Panc1 (cell line): ENCODE measurements at regions not wholly inside any gene's neighbourhood (a gene's known extent, or its start where the extent isn't known, plus 50 kb on each side); places are given as distances from the start of the nearest gene placed in this dataset.

Source experiments
- ATAC-seq: fragments of 200-7000 bp; cut with Tn5 transposase; 2 replicates; pipeline ENCODE4 v1.9.1; 2020; ENCODE audit warnings: mild to moderate bottlenecking, moderate library complexity
- BruUV-seq: library from RNA; stranded (reverse); fragments of 400-500 nt; replicated peaks from 2 replicates; lab custom pipeline; 2021; lab: Mats Ljungman, UMichigan
- CTCF ChIA-PET: fragments of 300-600 bp; sonication (Branson Sonifier 250); formaldehyde crosslinking; loops from one replicate; lab custom pipeline; 2022; ENCODE audit warnings: antibody characterized with exemption; lab: Charles Lee
- POLR2A ChIA-PET: fragments of 300-600 bp; sonication (Branson Sonifier 250); formaldehyde crosslinking; loops from one replicate; lab custom pipeline; 2022; ENCODE audit warnings: antibody characterized with exemption; lab: Charles Lee
- DNase-seq: peaks from one replicate; pipeline ENCODE4 v3.0.0-alpha.2; 2010; ENCODE audit warnings: low read depth, low spot score
- H3K27ac ChIP-seq: 2 replicates; pipeline ENCODE4 v1.5.1; 2011; ENCODE audit warnings: mild to moderate bottlenecking, low read length, inconsistent platforms
- H3K27me3 ChIP-seq: fragments of 200-500 bp; sonication (Bioruptor generic); 2 replicates; pipeline ENCODE4 v1.6.0; 2014; ENCODE audit warnings: low read length, inconsistent platforms; ENCODE audit not compliant: control insufficient read depth, insufficient read depth
- H3K36me3 ChIP-seq: fragments of 200-500 bp; sonication (Bioruptor generic); 2 replicates; pipeline ENCODE4 v1.5.1; 2014; ENCODE audit warnings: inconsistent platforms, mild to moderate bottlenecking, low read length, moderate library complexity; ENCODE audit not compliant: control insufficient read depth, insufficient read depth
- H3K4me1 ChIP-seq: 2 replicates; pipeline ENCODE4 v1.5.1; 2011; ENCODE audit warnings: inconsistent platforms, mild to moderate bottlenecking, low read length, moderate library complexity; ENCODE audit not compliant: control insufficient read depth, insufficient read depth
- H3K4me3 ChIP-seq, 2 experiments: 2 replicates each; pipeline ENCODE4 v1.5.1; 2011 to 2012; ENCODE audit warnings: low read depth in 2 of 2, low read length in 2 of 2, mild to moderate bottlenecking in 2 of 2, inconsistent platforms in 1 of 2, moderate library complexity in 1 of 2
- H3K9me3 ChIP-seq: fragments of 200-500 bp; sonication (Bioruptor generic); 2 replicates; pipeline ENCODE4 v1.5.1; 2014; ENCODE audit warnings: low read depth, mild to moderate bottlenecking, inconsistent platforms, low read length, moderate library complexity; ENCODE audit not compliant: control insufficient read depth, insufficient read depth
- POLR2AphosphoS5 ChIP-seq: IDR thresholded peaks from 2 replicates; pipeline ENCODE4 v1.6.1; 2012; ENCODE audit warnings: mild to moderate bottlenecking, low read depth, low read length, moderate library complexity
- SIN3A ChIP-seq: IDR thresholded peaks from 2 replicates; pipeline ENCODE4 v1.6.1; 2012; ENCODE audit warnings: low read depth, mild to moderate bottlenecking, low read length, moderate library complexity, borderline replicate concordance; ENCODE audit not compliant: insufficient read depth
- TCF7L2 ChIP-seq: IDR thresholded peaks from 2 replicates; pipeline ENCODE4 v1.6.1; 2011; ENCODE audit warnings: mild to moderate bottlenecking, low read depth, low read length, inconsistent platforms
- in situ Hi-C: cut with HindIII; loops from 2 replicates; pipeline ENCODE4 v1.10.0; 2016; ENCODE audit warnings: low sequenced_read_pairs, low pct_unique_long_range_greater_than_20kb
- intact Hi-C: fragments of 100-400 bp; cut with micrococcal nuclease; formaldehyde crosslinking; loops from one replicate; pipeline ENCODE4 v1.10.0; 2022; ENCODE audit not compliant: unreplicated experiment
- TF ChIP-seq, protein P1 (sequence below), 2 experiments: IDR thresholded peaks; 2 replicates each; pipeline ENCODE4 v1.6.1; 2011 to 2012; ENCODE audit warnings: low read depth in 2 of 2, control low read depth in 1 of 2, low read length in 1 of 2, mild to moderate bottlenecking in 1 of 2, moderate library complexity in 1 of 2; ENCODE audit not compliant: insufficient read depth in 1 of 2
- TF ChIP-seq, protein P2 (sequence below): fragments of 450-650 bp; IDR thresholded peaks from 2 replicates; pipeline ENCODE4 v1.5.1; 2017; ENCODE audit warnings: mild to moderate bottlenecking

DNA sequence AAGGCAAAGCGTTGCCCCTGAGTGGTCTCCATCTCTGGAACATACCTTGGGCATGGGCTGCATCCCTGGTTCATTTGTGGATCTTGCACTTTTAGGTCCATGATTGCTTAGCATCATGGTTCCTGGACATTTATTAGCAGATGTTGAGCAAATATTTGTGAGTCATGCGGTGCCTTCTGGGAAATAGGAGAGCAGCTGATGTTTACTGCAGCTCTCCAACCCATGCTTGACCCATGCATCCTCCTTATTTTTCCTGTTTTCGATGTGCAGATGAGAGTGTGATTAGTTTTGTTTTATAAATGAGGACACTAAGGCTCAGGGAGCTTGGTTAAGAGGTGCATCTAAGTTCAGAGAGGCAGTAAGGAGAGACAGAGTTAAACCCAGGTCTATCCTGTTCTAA lies 253.7 kb downstream of the ICE1 start:
- no peak for ATAC-seq
- H3K4me1 ChIP-seq: no peaks in the 10 kb centered on the region
- in situ Hi-C loops (no loop called here), intact Hi-C loops (no loop called here)
- no peaks in the 10 kb centered on the region for H3K36me3 ChIP-seq
- BruUV-seq: no TSS peak
- CTCF ChIA-PET: no interaction called here
- TF ChIP-seq, protein P1, sequence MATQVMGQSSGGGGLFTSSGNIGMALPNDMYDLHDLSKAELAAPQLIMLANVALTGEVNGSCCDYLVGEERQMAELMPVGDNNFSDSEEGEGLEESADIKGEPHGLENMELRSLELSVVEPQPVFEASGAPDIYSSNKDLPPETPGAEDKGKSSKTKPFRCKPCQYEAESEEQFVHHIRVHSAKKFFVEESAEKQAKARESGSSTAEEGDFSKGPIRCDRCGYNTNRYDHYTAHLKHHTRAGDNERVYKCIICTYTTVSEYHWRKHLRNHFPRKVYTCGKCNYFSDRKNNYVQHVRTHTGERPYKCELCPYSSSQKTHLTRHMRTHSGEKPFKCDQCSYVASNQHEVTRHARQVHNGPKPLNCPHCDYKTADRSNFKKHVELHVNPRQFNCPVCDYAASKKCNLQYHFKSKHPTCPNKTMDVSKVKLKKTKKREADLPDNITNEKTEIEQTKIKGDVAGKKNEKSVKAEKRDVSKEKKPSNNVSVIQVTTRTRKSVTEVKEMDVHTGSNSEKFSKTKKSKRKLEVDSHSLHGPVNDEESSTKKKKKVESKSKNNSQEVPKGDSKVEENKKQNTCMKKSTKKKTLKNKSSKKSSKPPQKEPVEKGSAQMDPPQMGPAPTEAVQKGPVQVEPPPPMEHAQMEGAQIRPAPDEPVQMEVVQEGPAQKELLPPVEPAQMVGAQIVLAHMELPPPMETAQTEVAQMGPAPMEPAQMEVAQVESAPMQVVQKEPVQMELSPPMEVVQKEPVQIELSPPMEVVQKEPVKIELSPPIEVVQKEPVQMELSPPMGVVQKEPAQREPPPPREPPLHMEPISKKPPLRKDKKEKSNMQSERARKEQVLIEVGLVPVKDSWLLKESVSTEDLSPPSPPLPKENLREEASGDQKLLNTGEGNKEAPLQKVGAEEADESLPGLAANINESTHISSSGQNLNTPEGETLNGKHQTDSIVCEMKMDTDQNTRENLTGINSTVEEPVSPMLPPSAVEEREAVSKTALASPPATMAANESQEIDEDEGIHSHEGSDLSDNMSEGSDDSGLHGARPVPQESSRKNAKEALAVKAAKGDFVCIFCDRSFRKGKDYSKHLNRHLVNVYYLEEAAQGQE (IDR thresholded peaks at IDR 0.05; ENCODE audit: insufficient read depth in 1 of 2, low read depth in 2 of 2, low read length in 1 of 2): no peak
- TF ChIP-seq TCF7L2: no peak
- TF ChIP-seq, protein P2, sequence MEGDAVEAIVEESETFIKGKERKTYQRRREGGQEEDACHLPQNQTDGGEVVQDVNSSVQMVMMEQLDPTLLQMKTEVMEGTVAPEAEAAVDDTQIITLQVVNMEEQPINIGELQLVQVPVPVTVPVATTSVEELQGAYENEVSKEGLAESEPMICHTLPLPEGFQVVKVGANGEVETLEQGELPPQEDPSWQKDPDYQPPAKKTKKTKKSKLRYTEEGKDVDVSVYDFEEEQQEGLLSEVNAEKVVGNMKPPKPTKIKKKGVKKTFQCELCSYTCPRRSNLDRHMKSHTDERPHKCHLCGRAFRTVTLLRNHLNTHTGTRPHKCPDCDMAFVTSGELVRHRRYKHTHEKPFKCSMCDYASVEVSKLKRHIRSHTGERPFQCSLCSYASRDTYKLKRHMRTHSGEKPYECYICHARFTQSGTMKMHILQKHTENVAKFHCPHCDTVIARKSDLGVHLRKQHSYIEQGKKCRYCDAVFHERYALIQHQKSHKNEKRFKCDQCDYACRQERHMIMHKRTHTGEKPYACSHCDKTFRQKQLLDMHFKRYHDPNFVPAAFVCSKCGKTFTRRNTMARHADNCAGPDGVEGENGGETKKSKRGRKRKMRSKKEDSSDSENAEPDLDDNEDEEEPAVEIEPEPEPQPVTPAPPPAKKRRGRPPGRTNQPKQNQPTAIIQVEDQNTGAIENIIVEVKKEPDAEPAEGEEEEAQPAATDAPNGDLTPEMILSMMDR: no peak
- TF ChIP-seq POLR2AphosphoS5: no peak
- H3K4me3 ChIP-seq: no peak overlapping the region
- no peaks in the 10 kb centered on the region for H3K9me3 ChIP-seq
- POLR2A ChIA-PET: interaction anchor here (0.7 kb wide), 1 partner anchor 1390 kb away, joined by 3 read pairs; no protein-coding TSS in a partner anchor
- no peaks in the 10 kb centered on the region for H3K27me3 ChIP-seq
- H3K27ac ChIP-seq: no peak overlapping the region
- DNase-seq: no peak

DNA sequence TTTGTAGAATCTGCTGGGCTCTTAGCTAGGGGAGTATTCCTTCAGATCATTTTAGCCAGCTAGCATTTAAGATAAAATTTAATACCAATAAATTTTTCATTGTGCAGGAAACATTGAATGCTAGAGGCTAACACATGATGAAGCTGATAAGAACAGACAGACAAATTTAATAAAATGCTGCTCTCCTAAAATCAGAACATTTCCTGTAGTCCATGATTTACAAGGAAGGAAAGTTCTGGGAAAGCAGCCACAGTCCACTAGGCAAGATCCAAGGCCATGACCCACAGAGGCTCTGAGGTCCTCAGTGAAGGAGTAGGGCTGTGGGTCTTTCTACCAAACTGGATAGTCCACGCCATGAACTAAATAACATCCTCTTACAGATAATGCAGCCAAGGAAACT lies 253.0 kb downstream of the ICE1 start:
- no peak for ATAC-seq
- TF ChIP-seq SIN3A (no peak), POLR2AphosphoS5 (no peak), TCF7L2 (no peak)
- TF ChIP-seq, protein P1 (IDR thresholded peaks at IDR 0.05; ENCODE audit: insufficient read depth in 1 of 2, low read depth in 2 of 2, low read length in 1 of 2): no peak
- TF ChIP-seq, protein P2: no peak
- ChIA-PET POLR2A (no interaction called here), CTCF (no interaction called here)
- no peak for DNase-seq
- in situ Hi-C loops: no loop called here
- Histone ChIP-seq H3K36me3 (no peaks in the 10 kb centered on the region), H3K4me3 (no peak overlapping the region), H3K4me1 (no peaks in the 10 kb centered on the region), H3K27me3 (no peaks in the 10 kb centered on the region), H3K9me3 (no peaks in the 10 kb centered on the region), H3K27ac (no peak overlapping the region)
- no TSS peak for BruUV-seq
- intact Hi-C loops: no loop called here
